Spleen (tissue), 7 donors: ENCODE measurements at regions not wholly inside any gene's neighbourhood (a gene's known extent, or its start where the extent isn't known, plus 50 kb on each side); places are given as distances from the start of the nearest gene placed in this dataset.

ENCODE experiments used
- POLR2AphosphoS5 ChIP-seq, 3 donors: sonication (generic); formaldehyde crosslinking; IDR thresholded peaks; one replicate each; pipeline ENCODE4 v1.5.1; 2017; ENCODE audit warnings: antibody characterized with exemption in 3 of 3
- TF ChIP-seq, protein P1 (sequence below), 11 experiments: fragments of 200-600 bp in 7 of 11; fragments of 450-650 bp in 4 of 11; sonication (generic) in 4 of 11; IDR thresholded peaks in 8 of 11; conservative IDR thresholded peaks in 3 of 11; 1 replicate in 7 of 11; 2 replicates in 4 of 11; pipeline versions ENCODE4 v1.4.0 to v1.8.0; 2016 to 2021; ENCODE audit warnings: antibody characterized with exemption in 11 of 11, inconsistent platforms in 4 of 11, mild to moderate bottlenecking in 1 of 11
- donor health status: DM: no; HTN: no; CAD: no; lungs with moderate emphysema.
- donor health status: DM: no; HTN: no; CAD: no.
- donor health status: DM: no; HTN: no; CAD: no.

DNA sequence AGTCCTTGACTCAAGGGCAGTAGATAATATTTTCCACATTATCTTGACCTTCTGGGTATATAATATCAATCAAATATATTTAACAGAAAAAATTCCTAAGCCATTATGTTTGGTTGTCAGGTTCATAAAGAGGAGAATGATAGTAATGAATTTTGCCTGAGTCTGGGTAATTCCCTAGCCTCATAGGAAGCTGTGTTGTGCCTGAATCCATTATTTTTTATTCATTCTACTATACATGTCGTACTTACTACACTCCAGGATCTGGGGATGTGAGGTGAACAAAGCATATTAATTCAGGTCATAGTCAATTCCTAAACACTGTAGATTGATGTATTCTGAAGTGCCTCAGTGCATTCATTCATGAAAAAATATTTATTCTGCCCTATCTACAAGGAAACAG, 204.2 kb downstream of the PTGER3 start:
- TF ChIP-seq, protein P1, sequence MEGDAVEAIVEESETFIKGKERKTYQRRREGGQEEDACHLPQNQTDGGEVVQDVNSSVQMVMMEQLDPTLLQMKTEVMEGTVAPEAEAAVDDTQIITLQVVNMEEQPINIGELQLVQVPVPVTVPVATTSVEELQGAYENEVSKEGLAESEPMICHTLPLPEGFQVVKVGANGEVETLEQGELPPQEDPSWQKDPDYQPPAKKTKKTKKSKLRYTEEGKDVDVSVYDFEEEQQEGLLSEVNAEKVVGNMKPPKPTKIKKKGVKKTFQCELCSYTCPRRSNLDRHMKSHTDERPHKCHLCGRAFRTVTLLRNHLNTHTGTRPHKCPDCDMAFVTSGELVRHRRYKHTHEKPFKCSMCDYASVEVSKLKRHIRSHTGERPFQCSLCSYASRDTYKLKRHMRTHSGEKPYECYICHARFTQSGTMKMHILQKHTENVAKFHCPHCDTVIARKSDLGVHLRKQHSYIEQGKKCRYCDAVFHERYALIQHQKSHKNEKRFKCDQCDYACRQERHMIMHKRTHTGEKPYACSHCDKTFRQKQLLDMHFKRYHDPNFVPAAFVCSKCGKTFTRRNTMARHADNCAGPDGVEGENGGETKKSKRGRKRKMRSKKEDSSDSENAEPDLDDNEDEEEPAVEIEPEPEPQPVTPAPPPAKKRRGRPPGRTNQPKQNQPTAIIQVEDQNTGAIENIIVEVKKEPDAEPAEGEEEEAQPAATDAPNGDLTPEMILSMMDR (IDR thresholded peaks at IDR 0.05 in 8 of 11, conservative IDR thresholded peaks at IDR 0.05 in 3 of 11), result no peak
- TF ChIP-seq POLR2AphosphoS5 (IDR thresholded peaks at IDR 0.05), result no peak
